WI38 (cell line): ENCODE measurements at regions not wholly inside any gene's neighbourhood (a gene's known extent, or its start where the extent isn't known, plus 50 kb on each side); places are given as distances from the start of the nearest gene placed in this dataset.

Experiments
- H3K4me3 ChIP-seq: 2 replicates; pipeline ENCODE4 v1.5.1; 2011; ENCODE audit warnings: low read depth, mild to moderate bottlenecking, control low read depth, low read length
- TF ChIP-seq, protein P1 (sequence below): IDR thresholded peaks from 2 replicates; pipeline ENCODE4 v1.5.1; 2012; ENCODE audit warnings: low read depth, mild to moderate bottlenecking, control low read depth, low read length

DNA sequence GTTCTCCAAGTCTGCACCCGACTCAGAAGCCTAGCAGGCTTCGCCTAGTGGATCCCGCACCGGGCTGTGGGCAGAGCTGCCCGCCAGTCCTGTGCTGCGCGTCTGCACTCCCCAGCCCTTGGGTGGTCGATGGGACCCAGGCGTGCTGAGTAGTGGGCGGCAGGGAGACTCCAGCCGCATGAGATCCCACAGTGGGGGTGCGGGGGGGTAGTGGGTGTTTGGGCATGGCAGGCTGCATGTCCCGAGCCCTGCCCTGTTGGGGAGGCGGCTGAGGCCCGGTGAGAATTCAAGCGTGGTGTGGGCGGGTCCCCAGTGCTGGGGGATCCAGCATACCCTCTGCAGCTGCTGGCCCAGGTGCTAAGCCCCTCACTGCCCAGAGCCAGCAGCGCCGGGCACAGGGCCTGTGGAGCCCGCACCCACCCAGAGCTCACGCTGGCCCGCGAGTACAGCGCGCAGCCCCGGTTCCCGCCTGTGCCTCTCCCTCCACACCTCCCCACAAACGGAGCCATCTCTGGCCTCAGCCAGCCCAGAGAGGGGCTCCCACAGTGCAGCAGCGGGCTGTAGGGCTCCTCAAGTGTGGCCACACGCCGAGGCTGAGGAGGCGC lies 53.9 kb upstream of the BNC2 start:
- TF ChIP-seq, protein P1, sequence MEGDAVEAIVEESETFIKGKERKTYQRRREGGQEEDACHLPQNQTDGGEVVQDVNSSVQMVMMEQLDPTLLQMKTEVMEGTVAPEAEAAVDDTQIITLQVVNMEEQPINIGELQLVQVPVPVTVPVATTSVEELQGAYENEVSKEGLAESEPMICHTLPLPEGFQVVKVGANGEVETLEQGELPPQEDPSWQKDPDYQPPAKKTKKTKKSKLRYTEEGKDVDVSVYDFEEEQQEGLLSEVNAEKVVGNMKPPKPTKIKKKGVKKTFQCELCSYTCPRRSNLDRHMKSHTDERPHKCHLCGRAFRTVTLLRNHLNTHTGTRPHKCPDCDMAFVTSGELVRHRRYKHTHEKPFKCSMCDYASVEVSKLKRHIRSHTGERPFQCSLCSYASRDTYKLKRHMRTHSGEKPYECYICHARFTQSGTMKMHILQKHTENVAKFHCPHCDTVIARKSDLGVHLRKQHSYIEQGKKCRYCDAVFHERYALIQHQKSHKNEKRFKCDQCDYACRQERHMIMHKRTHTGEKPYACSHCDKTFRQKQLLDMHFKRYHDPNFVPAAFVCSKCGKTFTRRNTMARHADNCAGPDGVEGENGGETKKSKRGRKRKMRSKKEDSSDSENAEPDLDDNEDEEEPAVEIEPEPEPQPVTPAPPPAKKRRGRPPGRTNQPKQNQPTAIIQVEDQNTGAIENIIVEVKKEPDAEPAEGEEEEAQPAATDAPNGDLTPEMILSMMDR: no peak
- no peak overlapping the region for H3K4me3 ChIP-seq

DNA sequence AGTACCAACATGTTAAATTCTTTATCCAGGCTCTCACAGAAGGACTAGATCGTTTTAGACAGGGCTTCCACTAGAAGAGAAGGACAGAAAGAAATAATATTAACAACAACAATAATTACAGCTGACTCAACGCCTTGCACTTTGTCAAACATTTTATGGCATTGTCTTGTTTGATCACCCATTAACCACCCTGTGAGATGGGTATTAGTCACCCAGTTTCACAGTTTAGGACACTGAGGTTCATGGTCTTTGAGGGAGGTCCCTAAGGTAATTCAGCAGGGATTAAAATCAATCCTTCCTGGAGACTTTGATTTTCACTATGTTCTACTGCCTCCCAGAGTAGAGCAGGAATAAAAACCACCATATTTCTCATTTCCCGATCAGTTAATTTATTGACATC lies 51.4 kb upstream of the BNC2 start:
- H3K4me3 ChIP-seq: no peak overlapping the region
- TF ChIP-seq, protein P1: no peak
